ENCODE measurements at regions not wholly inside any gene's neighbourhood (a gene's known extent, or its start where the extent isn't known, plus 50 kb on each side); places are given as distances from the start of the nearest gene placed in this dataset.
"Not testable (repeated sequence)": the region's sequence is repeated elsewhere in the genome, so short reads cannot be mapped to it uniquely, and the experiment has no call there.

GRCh38 chr10:42242135-42242805 is 396.1 kb downstream of the ZNF33B start:
- H3K9me3 ChIP-seq (ENCODE audit: control insufficient read depth in 4 of 4, insufficient read depth in 3 of 4, low read length in 3 of 4): peaks cover 0 to 3% (median 0%) of the 10 kb centered on the region in 4 donors
- ATAC-seq (ENCODE audit: insufficient read depth, low FRiP score) (no peak), DNase-seq (peak in 1 of 3 donors; percentile 3)
- 10 to 23% methylated on average over 80 to 85 of the region's 85 CpGs for WGBS, 2 donors
- H3K9ac ChIP-seq (ENCODE audit: insufficient read depth in 1 of 2, low read length in 2 of 2): no peak overlapping the region
- no peak overlapping the region for H3K27ac ChIP-seq (ENCODE audit: low read depth in 1 of 2, low read length in 1 of 2)
- H3K4me3 ChIP-seq: no peak overlapping the region
- H3K27me3 ChIP-seq (ENCODE audit: control insufficient read depth in 3 of 3, insufficient read depth in 3 of 3, low read length in 2 of 3): no peaks in the 10 kb centered on the region
- no peaks in the 10 kb centered on the region for H3K36me3 ChIP-seq (ENCODE audit: control insufficient read depth in 4 of 4, insufficient read depth in 4 of 4, low read length in 4 of 4)
- H3K4me1 ChIP-seq (ENCODE audit: control insufficient read depth in 5 of 5, insufficient read depth in 5 of 5, low read length in 5 of 5): peaks cover 0 to 2% (median 0%) of the 10 kb centered on the region in 5 donors
- no peak for TF ChIP-seq CTCF (IDR thresholded peaks at IDR 0.05; ENCODE audit: control extremely low read depth, extremely low read depth)

- H3K4me1 ChIP-seq (ENCODE audit: control insufficient read depth in 5 of 5, insufficient read depth in 5 of 5, low read length in 5 of 5); H3K9me3 ChIP-seq (ENCODE audit: control insufficient read depth in 4 of 4, insufficient read depth in 3 of 4, low read length in 3 of 4); H3K4me3 ChIP-seq; DNase-seq; H3K36me3 ChIP-seq (ENCODE audit: control insufficient read depth in 4 of 4, insufficient read depth in 4 of 4, low read length in 4 of 4); ATAC-seq (ENCODE audit: insufficient read depth, low FRiP score); H3K27me3 ChIP-seq (ENCODE audit: control insufficient read depth in 3 of 3, insufficient read depth in 3 of 3, low read length in 2 of 3); H3K9ac ChIP-seq (ENCODE audit: insufficient read depth in 1 of 2, low read length in 2 of 2); H3K27ac ChIP-seq (ENCODE audit: low read depth in 1 of 2, low read length in 1 of 2): not testable (repeated sequence)
- 93% methylated on average over 13 of the region's 13 CpGs for WGBS, 2 donors
These were observed 402.0 kb downstream of the ZNF33B start for GRCh38 chr10:42236401-42236800.

GRCh38 chr10:42235736-42236135 is 402.6 kb downstream of the ZNF33B start:
- H3K9me3 ChIP-seq (ENCODE audit: control insufficient read depth in 4 of 4, insufficient read depth in 3 of 4, low read length in 3 of 4); H3K4me1 ChIP-seq (ENCODE audit: control insufficient read depth in 5 of 5, insufficient read depth in 5 of 5, low read length in 5 of 5); H3K9ac ChIP-seq (ENCODE audit: insufficient read depth in 1 of 2, low read length in 2 of 2); DNase-seq; H3K27ac ChIP-seq (ENCODE audit: low read depth in 1 of 2, low read length in 1 of 2); ATAC-seq (ENCODE audit: insufficient read depth, low FRiP score); H3K27me3 ChIP-seq (ENCODE audit: control insufficient read depth in 3 of 3, insufficient read depth in 3 of 3, low read length in 2 of 3); H3K4me3 ChIP-seq; H3K36me3 ChIP-seq (ENCODE audit: control insufficient read depth in 4 of 4, insufficient read depth in 4 of 4, low read length in 4 of 4): not testable (repeated sequence)
- WGBS, 2 donors: 89 to 91% methylated on average over 14 of the region's 14 CpGs

- not testable (repeated sequence) for DNase-seq
- WGBS, 2 donors: 82 to 84% methylated on average over 3 of the region's 3 CpGs
These were observed 403.1 kb downstream of the ZNF33B start for GRCh38 chr10:42235241-42235640.

GRCh38 chr10:42234506-42234905 is 403.9 kb downstream of the ZNF33B start:
- H3K4me1 ChIP-seq (ENCODE audit: control insufficient read depth in 5 of 5, insufficient read depth in 5 of 5, low read length in 5 of 5); H3K4me3 ChIP-seq; DNase-seq; ATAC-seq (ENCODE audit: insufficient read depth, low FRiP score); H3K27me3 ChIP-seq (ENCODE audit: control insufficient read depth in 3 of 3, insufficient read depth in 3 of 3, low read length in 2 of 3); H3K36me3 ChIP-seq (ENCODE audit: control insufficient read depth in 4 of 4, insufficient read depth in 4 of 4, low read length in 4 of 4); H3K9me3 ChIP-seq (ENCODE audit: control insufficient read depth in 4 of 4, insufficient read depth in 3 of 4, low read length in 3 of 4); H3K27ac ChIP-seq (ENCODE audit: low read depth in 1 of 2, low read length in 1 of 2); H3K9ac ChIP-seq (ENCODE audit: insufficient read depth in 1 of 2, low read length in 2 of 2): not testable (repeated sequence)
- WGBS, 2 donors: 76 to 88% methylated on average over 5 of the region's 5 CpGs

More at GRCh38 chr10:42235241-42235640, 403.1 kb downstream of the ZNF33B start:
- not testable (repeated sequence) for H3K4me3 ChIP-seq; H3K27me3 ChIP-seq (ENCODE audit: control insufficient read depth in 3 of 3, insufficient read depth in 3 of 3, low read length in 2 of 3); ATAC-seq (ENCODE audit: insufficient read depth, low FRiP score); H3K9me3 ChIP-seq (ENCODE audit: control insufficient read depth in 4 of 4, insufficient read depth in 3 of 4, low read length in 3 of 4); H3K4me1 ChIP-seq (ENCODE audit: control insufficient read depth in 5 of 5, insufficient read depth in 5 of 5, low read length in 5 of 5); H3K36me3 ChIP-seq (ENCODE audit: control insufficient read depth in 4 of 4, insufficient read depth in 4 of 4, low read length in 4 of 4); H3K9ac ChIP-seq (ENCODE audit: insufficient read depth in 1 of 2, low read length in 2 of 2); H3K27ac ChIP-seq (ENCODE audit: low read depth in 1 of 2, low read length in 1 of 2)

GRCh38 chr10:42233461-42234206 is 404.7 kb downstream of the ZNF33B start:
- H3K9me3 ChIP-seq (ENCODE audit: control insufficient read depth in 4 of 4, insufficient read depth in 3 of 4, low read length in 3 of 4); H3K27ac ChIP-seq (ENCODE audit: low read depth in 1 of 2, low read length in 1 of 2); H3K36me3 ChIP-seq (ENCODE audit: control insufficient read depth in 4 of 4, insufficient read depth in 4 of 4, low read length in 4 of 4); DNase-seq; ATAC-seq (ENCODE audit: insufficient read depth, low FRiP score); H3K4me1 ChIP-seq (ENCODE audit: control insufficient read depth in 5 of 5, insufficient read depth in 5 of 5, low read length in 5 of 5); H3K27me3 ChIP-seq (ENCODE audit: control insufficient read depth in 3 of 3, insufficient read depth in 3 of 3, low read length in 2 of 3); H3K9ac ChIP-seq (ENCODE audit: insufficient read depth in 1 of 2, low read length in 2 of 2); H3K4me3 ChIP-seq: not testable (repeated sequence)
- WGBS, 2 donors: 85 to 86% methylated on average over 8 of the region's 8 CpGs

- not testable (repeated sequence) for H3K27ac ChIP-seq (ENCODE audit: low read depth in 1 of 2, low read length in 1 of 2); H3K27me3 ChIP-seq (ENCODE audit: control insufficient read depth in 3 of 3, insufficient read depth in 3 of 3, low read length in 2 of 3); H3K9ac ChIP-seq (ENCODE audit: insufficient read depth in 1 of 2, low read length in 2 of 2); H3K4me3 ChIP-seq; H3K36me3 ChIP-seq (ENCODE audit: control insufficient read depth in 4 of 4, insufficient read depth in 4 of 4, low read length in 4 of 4); H3K9me3 ChIP-seq (ENCODE audit: control insufficient read depth in 4 of 4, insufficient read depth in 3 of 4, low read length in 3 of 4); ATAC-seq (ENCODE audit: insufficient read depth, low FRiP score); DNase-seq; H3K4me1 ChIP-seq (ENCODE audit: control insufficient read depth in 5 of 5, insufficient read depth in 5 of 5, low read length in 5 of 5)
- WGBS, 2 donors: 56 to 93% methylated on average over 1 of the region's 1 CpG
These were observed 405.4 kb downstream of the ZNF33B start for GRCh38 chr10:42232955-42233354.

All from lung (tissue), 11 donors.